Fibroblast of villous mesenchyme (primary cell): ENCODE measurements at regions not wholly inside any gene's neighbourhood (a gene's known extent, or its start where the extent isn't known, plus 50 kb on each side); places are given as distances from the start of the nearest gene placed in this dataset.

Source experiments
- DNase-seq: peaks from one replicate; pipeline ENCODE4 v3.0.0-alpha.2; 2010; ENCODE audit warnings: low read depth
- H3K4me3 ChIP-seq: 2 replicates; pipeline ENCODE4 v1.5.1; 2011; ENCODE audit warnings: low read depth, mild to moderate bottlenecking, low read length
- CTCF ChIP-seq: IDR thresholded peaks from 2 replicates; pipeline ENCODE4 v1.5.1; 2012; ENCODE audit warnings: low read depth, mild to moderate bottlenecking, low read length; ENCODE audit not compliant: insufficient read depth

GRCh38 chr18:43686709-43687108, 409.4 kb upstream of the SYT4 start:
- DNase-seq, result no peak
- H3K4me3 ChIP-seq, result no peak overlapping the region
- TF ChIP-seq CTCF, result no peak

GRCh38 chr18:43692099-43692690, 414.9 kb upstream of the SYT4 start:
- DNase-seq, result no peak
- TF ChIP-seq CTCF, result no peak
- no peak overlapping the region for H3K4me3 ChIP-seq

GRCh38 chr18:43702399-43702798, 425.1 kb upstream of the SYT4 start:
- no peak overlapping the region for H3K4me3 ChIP-seq
- TF ChIP-seq CTCF, result no peak
- no peak for DNase-seq

- DNase-seq, result no peak
- no peak for TF ChIP-seq CTCF
- H3K4me3 ChIP-seq, result no peak overlapping the region
These were observed 425.8 kb upstream of the SYT4 start for GRCh38 chr18:43703050-43703449.

- H3K4me3 ChIP-seq, result no peak overlapping the region
- no peak for TF ChIP-seq CTCF
- DNase-seq, result no peak
These were observed 428.6 kb upstream of the SYT4 start for GRCh38 chr18:43705850-43706249.

GRCh38 chr18:43710135-43710534, 432.8 kb upstream of the SYT4 start:
- H3K4me3 ChIP-seq, result no peak overlapping the region
- DNase-seq, result no peak
- no peak for TF ChIP-seq CTCF

- TF ChIP-seq CTCF, result no peak
- DNase-seq, result no peak
- H3K4me3 ChIP-seq, result no peak overlapping the region
These were observed 437.2 kb upstream of the SYT4 start for GRCh38 chr18:43714343-43715010.
